ENCODE measurements at regions not wholly inside any gene's neighbourhood (a gene's known extent, or its start where the extent isn't known, plus 50 kb on each side); places are given as distances from the start of the nearest gene placed in this dataset.

DNA sequence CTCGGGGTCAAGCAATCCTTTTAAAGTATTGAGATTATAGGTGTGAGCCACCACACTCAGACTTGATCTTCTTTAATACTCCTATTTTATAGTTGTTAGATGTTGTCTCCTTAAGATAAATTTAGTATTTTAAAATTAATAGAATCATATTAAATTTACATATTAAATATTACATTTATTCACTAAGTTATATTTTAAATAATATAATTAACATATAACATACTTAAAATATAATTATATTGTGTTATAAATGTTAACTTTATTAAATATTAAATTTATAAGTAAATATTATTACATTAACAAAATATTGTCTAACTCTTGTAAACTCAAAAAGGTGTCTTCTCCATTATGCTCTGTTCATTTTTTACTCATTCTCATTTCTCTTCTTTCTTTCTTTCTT is 675.9 kb upstream of the ADGRL4 start:
- H3K4me1 Mint-ChIP-seq (ENCODE audit: low read depth): no peaks in the 10 kb centered on the region
- H3K27ac Mint-ChIP-seq: no peak overlapping the region
- peaks cover 17% of the 10 kb centered on the region for H3K9me3 Mint-ChIP-seq
- H3K36me3 Mint-ChIP-seq (ENCODE audit: low read depth): no peaks in the 10 kb centered on the region
- no peak overlapping the region for H3K4me3 Mint-ChIP-seq
- H3K27me3 Mint-ChIP-seq (ENCODE audit: low read depth): no peaks in the 10 kb centered on the region

DNA sequence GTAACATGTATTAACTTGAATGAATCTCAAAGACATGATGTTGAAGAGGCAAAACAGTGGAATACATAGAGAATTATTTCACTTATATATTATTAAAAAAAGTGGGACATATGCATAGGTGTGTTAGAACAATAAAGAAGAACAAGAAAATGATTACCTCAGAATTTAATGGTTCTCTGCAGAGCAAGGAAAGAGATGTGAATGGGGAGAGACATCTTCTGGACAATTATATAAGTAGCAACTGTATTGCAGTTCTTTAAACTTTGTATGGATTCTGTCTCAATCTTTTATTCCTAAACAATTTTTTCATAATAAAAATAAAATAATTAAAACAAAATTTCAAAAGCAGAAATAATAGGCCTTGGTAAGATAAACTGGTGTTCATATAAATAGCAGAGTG is 674.9 kb upstream of the ADGRL4 start:
- Mint-ChIP-seq H3K9me3 (peaks cover 17% of the 10 kb centered on the region), H3K27ac (no peak overlapping the region), H3K4me3 (no peak overlapping the region), H3K4me1 (ENCODE audit: low read depth) (no peaks in the 10 kb centered on the region), H3K36me3 (ENCODE audit: low read depth) (no peaks in the 10 kb centered on the region), H3K27me3 (ENCODE audit: low read depth) (no peaks in the 10 kb centered on the region)

DNA sequence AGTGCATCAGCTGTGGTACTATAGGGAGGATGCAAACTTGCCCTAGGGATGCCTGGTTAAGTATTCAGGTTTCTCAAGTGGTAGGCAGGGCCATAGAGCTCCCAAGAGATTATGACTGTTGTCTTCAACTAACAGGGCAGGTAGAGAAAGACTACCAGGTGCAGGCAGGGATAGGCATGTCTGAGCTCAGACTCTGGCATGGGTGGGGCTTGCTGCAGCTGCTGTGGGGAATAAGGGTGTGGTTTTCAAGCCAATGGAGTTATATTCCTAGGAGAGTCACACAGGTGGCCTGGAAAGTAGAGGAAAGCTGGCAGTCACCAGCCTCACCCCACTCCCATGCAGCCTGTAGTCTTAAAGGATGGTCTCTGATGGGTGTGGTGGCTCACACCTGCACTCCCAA is 673.4 kb upstream of the ADGRL4 start:
- Mint-ChIP-seq H3K4me1 (ENCODE audit: low read depth) (no peaks in the 10 kb centered on the region), H3K27me3 (ENCODE audit: low read depth) (no peaks in the 10 kb centered on the region), H3K4me3 (no peak overlapping the region), H3K36me3 (ENCODE audit: low read depth) (no peaks in the 10 kb centered on the region), H3K27ac (no peak overlapping the region), H3K9me3 (peaks cover 15% of the 10 kb centered on the region)

DNA sequence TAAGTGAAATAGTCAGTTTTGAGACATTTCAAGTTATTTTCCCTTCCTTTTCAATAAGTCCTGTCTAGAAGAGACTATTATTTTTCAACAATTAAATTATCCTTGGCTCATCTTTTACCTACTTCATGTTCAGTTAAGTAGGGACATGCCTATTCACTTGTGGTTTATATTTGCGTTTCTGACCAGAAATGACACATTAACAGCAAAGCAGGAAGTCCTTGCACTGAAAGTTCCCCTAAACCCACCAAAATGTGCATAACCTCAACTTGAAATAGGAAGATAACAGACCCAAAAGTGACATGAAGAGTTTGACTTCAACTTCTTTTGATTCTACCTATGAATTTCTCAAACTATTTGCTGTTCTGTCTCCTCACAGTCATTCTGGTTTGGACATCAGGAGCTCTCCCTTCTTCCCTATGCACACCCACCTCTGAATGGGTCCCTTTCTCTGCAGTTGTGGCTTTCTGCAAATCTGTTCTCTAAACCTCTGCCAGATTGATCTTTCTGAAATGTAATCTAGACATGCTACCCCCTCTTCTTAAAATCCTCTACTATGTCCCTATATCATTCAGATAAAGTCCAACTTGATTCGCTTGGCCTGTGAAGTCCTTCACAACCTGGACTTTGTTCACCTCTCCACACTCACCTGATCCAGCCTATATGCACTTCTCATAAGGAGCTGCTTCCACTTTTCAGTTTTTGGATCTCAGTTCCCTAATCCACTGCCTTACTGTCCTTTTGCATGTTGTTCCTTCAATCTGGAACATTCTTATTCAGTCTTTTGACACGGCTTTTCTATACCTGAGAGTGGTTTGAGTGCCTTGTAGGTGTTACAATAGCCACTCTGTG is 661.5 kb upstream of the ADGRL4 start:
- no peak overlapping the region for H3K27ac Mint-ChIP-seq
- H3K9me3 Mint-ChIP-seq: no peaks in the 10 kb centered on the region
- no peaks in the 10 kb centered on the region for H3K36me3 Mint-ChIP-seq (ENCODE audit: low read depth)
- H3K4me1 Mint-ChIP-seq (ENCODE audit: low read depth): no peaks in the 10 kb centered on the region
- no peak overlapping the region for H3K4me3 Mint-ChIP-seq
- H3K27me3 Mint-ChIP-seq (ENCODE audit: low read depth): no peaks in the 10 kb centered on the region

DNA sequence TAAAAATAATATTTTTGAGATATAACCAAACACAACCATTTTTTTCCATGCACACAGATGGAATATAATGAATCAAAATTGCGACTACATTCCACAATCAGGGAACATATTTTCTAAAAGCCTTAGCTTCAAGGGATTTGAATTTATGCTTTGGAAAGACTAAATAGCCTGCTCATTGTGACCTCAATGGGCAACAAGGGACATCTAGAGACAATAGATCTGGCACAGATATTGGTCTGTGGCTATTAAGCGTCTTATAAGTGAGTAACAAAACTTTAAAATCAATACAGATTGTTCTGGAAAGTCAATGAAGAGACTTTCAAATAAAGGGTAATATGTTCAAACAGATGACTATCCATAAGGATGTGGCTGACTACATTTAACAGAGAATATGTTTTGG is 660.6 kb upstream of the ADGRL4 start:
- Mint-ChIP-seq H3K27ac (no peak overlapping the region), H3K4me3 (no peak overlapping the region), H3K4me1 (ENCODE audit: low read depth) (no peaks in the 10 kb centered on the region), H3K36me3 (ENCODE audit: low read depth) (no peaks in the 10 kb centered on the region), H3K9me3 (no peaks in the 10 kb centered on the region), H3K27me3 (ENCODE audit: low read depth) (no peaks in the 10 kb centered on the region)

DNA sequence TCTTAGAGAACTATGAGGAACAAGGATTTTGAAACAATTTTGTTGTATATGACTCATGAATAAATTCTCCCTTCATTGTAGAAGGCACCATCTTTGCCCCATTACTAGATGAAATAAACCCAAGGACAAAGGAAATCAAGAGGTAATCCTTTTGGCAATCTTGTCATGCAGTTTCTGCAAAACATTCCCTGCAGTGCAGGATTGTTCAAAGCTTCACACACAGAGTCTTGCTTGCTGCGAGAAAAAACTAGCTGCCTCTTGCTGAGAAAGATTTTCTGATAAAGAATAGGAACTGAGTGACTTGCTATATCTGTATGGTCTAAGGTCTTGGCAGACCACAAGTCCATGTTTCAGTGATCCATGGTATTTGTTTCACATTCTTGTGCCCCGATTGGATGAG is 657.4 kb upstream of the ADGRL4 start:
- Mint-ChIP-seq H3K27ac (no peak overlapping the region), H3K27me3 (ENCODE audit: low read depth) (no peaks in the 10 kb centered on the region), H3K9me3 (no peaks in the 10 kb centered on the region), H3K36me3 (ENCODE audit: low read depth) (no peaks in the 10 kb centered on the region), H3K4me3 (no peak overlapping the region), H3K4me1 (ENCODE audit: low read depth) (no peaks in the 10 kb centered on the region)

DNA sequence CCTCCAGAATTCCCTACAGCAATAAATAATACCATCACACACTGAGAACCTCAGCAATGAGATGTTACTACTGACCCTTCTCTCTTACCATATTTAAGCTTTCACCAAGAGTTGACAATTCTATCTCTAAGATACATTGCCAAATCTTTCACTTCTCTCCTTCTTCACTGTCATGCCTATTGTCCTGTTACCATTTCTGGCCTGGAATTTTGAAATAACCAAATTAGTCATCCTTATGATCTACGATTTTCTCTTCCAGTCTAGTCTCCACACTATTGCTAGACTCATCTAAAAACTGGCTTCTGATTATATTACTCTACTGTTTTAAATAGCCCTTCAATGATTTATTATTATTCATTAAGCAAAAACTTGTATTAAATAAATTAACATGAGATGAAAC is 656.1 kb upstream of the ADGRL4 start:
- H3K9me3 Mint-ChIP-seq: no peaks in the 10 kb centered on the region
- H3K36me3 Mint-ChIP-seq (ENCODE audit: low read depth): no peaks in the 10 kb centered on the region
- H3K4me1 Mint-ChIP-seq (ENCODE audit: low read depth): no peaks in the 10 kb centered on the region
- H3K4me3 Mint-ChIP-seq: no peak overlapping the region
- no peak overlapping the region for H3K27ac Mint-ChIP-seq
- H3K27me3 Mint-ChIP-seq (ENCODE audit: low read depth): no peaks in the 10 kb centered on the region

DNA sequence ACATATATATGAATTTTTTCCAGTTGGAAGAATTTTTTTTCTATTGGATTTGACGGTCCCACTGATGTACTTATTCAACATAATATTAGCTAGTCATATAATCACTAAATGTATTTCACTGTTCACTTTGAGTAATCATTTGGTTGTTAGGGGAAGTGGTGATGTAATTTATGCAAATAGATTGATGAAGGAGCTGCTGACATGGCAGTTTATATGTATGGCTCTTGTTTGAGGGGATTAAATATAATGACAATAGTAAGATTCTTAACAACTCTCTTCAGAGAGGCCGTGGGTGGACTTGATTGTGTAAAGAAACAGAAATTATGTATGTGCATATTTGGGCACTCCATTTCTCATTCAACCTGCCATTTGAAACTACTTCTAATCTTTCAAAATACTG is 653.6 kb upstream of the ADGRL4 start:
- H3K9me3 Mint-ChIP-seq: no peaks in the 10 kb centered on the region
- H3K4me3 Mint-ChIP-seq: no peak overlapping the region
- no peaks in the 10 kb centered on the region for H3K4me1 Mint-ChIP-seq (ENCODE audit: low read depth)

DNA sequence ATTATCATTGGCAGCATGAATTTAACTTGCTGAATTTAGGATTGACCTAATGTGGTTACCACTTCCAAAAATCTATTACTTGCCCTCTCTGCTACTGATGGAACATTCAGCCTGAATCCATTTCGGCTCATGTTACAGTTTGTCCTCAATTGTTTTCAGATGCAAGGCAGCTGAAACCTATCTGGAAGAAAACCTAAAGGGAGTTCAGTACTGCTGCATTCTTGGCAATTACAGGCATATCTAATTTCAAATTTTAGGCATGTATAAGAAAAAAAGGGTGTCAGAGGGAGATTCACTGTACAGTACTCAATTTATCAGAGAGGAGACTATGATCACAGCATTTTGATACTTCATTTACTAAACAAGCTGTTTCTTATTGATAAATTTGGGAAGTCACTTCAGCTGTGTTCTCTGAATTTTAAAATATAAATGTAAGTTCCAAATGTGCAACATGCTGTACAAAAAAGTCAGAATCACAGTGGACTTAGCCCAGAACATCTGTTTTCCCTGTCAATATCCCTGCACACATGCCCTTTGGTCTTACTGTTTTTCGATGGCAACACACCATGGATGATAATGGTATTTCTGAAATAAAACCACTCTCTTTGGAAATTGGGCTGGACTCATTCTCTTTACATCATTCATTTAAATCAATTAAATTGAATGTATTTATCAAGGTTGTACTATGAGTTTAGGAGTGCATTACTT is 651.6 kb upstream of the ADGRL4 start:
- no peak overlapping the region for H3K4me3 Mint-ChIP-seq
- no peak overlapping the region for H3K27ac Mint-ChIP-seq
- no peaks in the 10 kb centered on the region for H3K36me3 Mint-ChIP-seq (ENCODE audit: low read depth)
- no peaks in the 10 kb centered on the region for H3K27me3 Mint-ChIP-seq (ENCODE audit: low read depth)
- H3K4me1 Mint-ChIP-seq (ENCODE audit: low read depth): no peaks in the 10 kb centered on the region
- H3K9me3 Mint-ChIP-seq: no peaks in the 10 kb centered on the region

More for the DNA sequence above, 653.6 kb upstream of the ADGRL4 start:
- Mint-ChIP-seq H3K36me3 (ENCODE audit: low read depth) (no peaks in the 10 kb centered on the region), H3K27me3 (ENCODE audit: low read depth) (no peaks in the 10 kb centered on the region), H3K27ac (no peak overlapping the region)

DNA sequence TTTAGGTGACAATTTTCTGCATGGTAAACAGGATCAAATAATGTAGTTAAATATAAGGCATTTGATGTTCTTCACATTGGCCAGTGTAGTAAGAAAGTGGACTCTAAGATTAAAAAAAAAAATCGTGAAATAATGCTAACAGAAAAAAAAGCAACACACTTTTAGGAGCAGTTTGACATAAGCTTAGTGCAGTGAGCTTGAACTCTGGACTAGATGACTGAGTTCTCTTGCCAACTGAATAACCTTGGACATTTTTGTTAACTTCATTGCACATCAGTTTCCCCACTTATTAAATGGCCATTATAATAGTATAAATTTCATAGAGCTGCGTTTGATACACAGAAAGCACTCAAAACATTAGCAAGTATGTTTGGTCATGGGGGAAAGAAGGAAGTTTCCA is 649.3 kb upstream of the ADGRL4 start:
- Mint-ChIP-seq H3K36me3 (ENCODE audit: low read depth) (no peaks in the 10 kb centered on the region), H3K27ac (no peak overlapping the region), H3K4me1 (ENCODE audit: low read depth) (no peaks in the 10 kb centered on the region), H3K4me3 (no peak overlapping the region), H3K9me3 (no peaks in the 10 kb centered on the region), H3K27me3 (ENCODE audit: low read depth) (no peaks in the 10 kb centered on the region)

DNA sequence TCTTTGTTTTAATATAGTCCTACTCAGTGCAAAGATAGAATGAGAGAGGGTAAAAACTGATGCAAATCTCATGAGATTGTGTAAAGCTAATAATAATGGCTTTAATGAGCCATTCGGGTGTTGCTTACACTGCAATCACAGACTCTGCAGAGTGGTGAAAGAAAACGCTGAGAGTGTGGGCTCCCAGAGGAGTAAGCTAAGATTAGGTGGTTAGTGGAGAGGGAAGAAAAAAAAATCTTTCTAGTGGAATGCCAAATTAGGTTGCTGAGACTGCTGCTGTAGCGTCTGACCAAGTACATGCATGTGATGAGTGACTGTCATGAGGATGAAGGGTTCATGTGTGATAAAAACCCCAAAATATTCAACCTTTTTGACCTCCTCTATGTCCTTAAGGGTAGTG is 645.9 kb upstream of the ADGRL4 start:
- H3K4me1 Mint-ChIP-seq (ENCODE audit: low read depth): no peaks in the 10 kb centered on the region
- no peak overlapping the region for H3K27ac Mint-ChIP-seq
- no peaks in the 10 kb centered on the region for H3K27me3 Mint-ChIP-seq (ENCODE audit: low read depth)
- H3K9me3 Mint-ChIP-seq: no peaks in the 10 kb centered on the region
- no peak overlapping the region for H3K4me3 Mint-ChIP-seq
- H3K36me3 Mint-ChIP-seq (ENCODE audit: low read depth): no peaks in the 10 kb centered on the region

DNA sequence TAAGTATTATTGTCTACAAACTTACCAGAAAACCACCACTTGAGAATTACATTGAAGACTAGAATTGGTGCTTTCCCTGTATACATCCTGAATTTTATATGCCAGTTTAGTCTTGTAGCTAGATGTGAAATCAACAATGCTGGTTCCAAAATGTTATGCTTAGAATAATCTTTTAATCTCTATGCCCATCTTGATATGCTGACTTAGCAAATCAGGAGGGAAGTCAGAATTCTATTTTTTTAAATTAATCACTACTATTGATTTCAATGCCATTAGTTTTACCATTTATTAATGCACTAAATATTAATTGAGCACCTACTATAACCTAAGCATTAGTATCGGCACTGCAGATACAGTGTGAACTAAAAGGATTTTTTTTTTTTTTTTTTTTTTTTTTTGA is 641.6 kb upstream of the ADGRL4 start:
- Mint-ChIP-seq H3K4me3 (no peak overlapping the region), H3K9me3 (peaks cover 7% of the 10 kb centered on the region), H3K36me3 (ENCODE audit: low read depth) (no peaks in the 10 kb centered on the region), H3K27ac (no peak overlapping the region), H3K4me1 (ENCODE audit: low read depth) (no peaks in the 10 kb centered on the region), H3K27me3 (ENCODE audit: low read depth) (no peaks in the 10 kb centered on the region)

DNA sequence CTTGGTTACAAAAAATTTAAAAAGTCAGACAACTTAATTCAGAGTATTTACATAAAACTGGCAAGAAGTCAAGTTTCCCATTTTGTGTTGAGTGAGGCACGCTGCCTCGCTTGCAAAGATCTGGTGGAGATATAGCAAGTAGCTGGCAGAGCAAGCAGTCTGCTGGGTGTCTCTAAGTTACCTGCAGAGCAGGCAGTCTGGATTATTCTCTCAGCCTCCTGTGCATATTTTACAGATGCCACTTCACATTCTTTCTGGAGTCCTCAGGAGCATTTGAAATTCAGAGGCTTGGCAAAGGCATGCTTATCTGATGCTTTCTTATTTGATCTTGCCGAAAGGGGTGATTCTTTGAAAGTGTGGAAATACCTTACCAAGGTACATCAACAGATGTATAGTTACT is 640.4 kb upstream of the ADGRL4 start:
- H3K9me3 Mint-ChIP-seq: peaks cover 11% of the 10 kb centered on the region
- no peaks in the 10 kb centered on the region for H3K4me1 Mint-ChIP-seq (ENCODE audit: low read depth)
- H3K27me3 Mint-ChIP-seq (ENCODE audit: low read depth): no peaks in the 10 kb centered on the region
- no peak overlapping the region for H3K4me3 Mint-ChIP-seq
- H3K36me3 Mint-ChIP-seq (ENCODE audit: low read depth): no peaks in the 10 kb centered on the region
- H3K27ac Mint-ChIP-seq: no peak overlapping the region

DNA sequence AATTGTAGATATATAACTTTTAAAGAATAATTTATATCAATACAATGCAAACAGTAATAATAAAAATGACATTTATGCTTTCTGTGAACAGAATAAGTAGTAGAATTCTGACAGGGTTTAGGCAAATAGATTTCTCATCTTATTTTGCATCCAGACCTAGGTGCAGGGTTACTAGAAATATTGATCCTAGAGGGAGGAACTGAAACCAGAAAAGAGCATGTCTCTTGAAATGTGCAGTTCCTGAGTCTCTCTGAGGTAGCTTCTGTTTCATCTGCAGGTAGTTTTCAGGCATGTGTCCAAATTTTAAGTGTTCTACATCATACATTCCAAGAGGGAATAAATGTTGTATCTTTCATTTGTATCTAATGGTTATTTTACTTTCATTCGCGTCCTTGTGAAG is 631.9 kb upstream of the ADGRL4 start:
- Mint-ChIP-seq H3K27me3 (ENCODE audit: low read depth) (no peaks in the 10 kb centered on the region), H3K9me3 (peaks cover 12% of the 10 kb centered on the region), H3K36me3 (ENCODE audit: low read depth) (no peaks in the 10 kb centered on the region), H3K4me3 (no peak overlapping the region), H3K27ac (no peak overlapping the region), H3K4me1 (ENCODE audit: low read depth) (no peaks in the 10 kb centered on the region)

DNA sequence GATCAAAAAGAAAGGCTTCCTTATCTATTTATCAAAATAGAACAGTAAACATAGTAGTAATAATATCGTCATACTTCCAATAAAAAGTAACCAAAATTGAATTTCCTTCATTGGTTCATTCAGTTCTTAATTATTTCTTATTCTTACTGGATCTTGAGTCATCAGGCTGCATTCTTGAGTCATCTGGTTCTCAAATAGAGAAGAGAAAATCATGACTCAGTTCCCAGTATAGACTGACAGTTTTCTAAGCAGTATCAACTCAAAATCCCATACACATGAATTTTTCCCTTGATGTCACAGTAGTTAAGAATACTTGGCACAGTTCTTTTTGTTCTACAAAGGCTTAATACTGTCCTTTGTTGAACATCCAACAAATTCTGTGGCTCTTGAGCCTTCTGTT is 626.9 kb upstream of the ADGRL4 start:
- H3K9me3 Mint-ChIP-seq: no peaks in the 10 kb centered on the region

More for the DNA sequence above, 626.9 kb upstream of the ADGRL4 start:
- Mint-ChIP-seq H3K27me3 (ENCODE audit: low read depth) (no peaks in the 10 kb centered on the region), H3K4me1 (ENCODE audit: low read depth) (no peaks in the 10 kb centered on the region), H3K4me3 (no peak overlapping the region), H3K27ac (no peak overlapping the region), H3K36me3 (ENCODE audit: low read depth) (no peaks in the 10 kb centered on the region)

Data from T-helper 1 cell treated with Interleukin-12 subunit alpha and Interleukin-12 subunit beta and Interleukin-4 antibody, amounts not matched to agents 30 μg/mL and 1 μg/mL, for 36 hours (primary cell).